Middle frontal gyrus (tissue), 1 donor: ENCODE measurements at regions not wholly inside any gene's neighbourhood (a gene's known extent, or its start where the extent isn't known, plus 50 kb on each side); places are given as distances from the start of the nearest gene placed in this dataset.

Experiments used
- DNase-seq: peaks from one replicate; pipeline ENCODE4 v3.0.0-alpha.2; 2015; ENCODE audit warnings: low spot score; ENCODE audit errors: extremely low spot score

DNA sequence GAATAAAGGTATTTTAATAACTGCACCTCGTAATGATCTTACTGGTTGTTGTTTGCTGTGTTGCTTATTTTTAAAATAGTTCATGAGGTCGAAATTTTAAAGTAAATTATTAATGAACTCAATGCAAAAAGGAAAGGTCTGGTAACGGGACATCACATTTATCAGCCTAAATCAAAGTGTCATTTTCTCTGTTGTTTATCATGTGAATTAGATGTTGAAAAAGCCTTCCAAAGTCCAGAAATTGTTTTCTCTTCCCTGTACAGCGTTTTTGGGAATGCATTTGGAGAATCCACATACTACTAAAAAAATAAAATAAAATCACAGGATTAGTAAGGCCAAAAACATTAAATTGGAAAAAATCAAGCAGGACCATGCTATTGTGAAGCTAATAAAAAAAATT lies 339.2 kb upstream of the NECTIN3 start:
- no peak for DNase-seq

DNA sequence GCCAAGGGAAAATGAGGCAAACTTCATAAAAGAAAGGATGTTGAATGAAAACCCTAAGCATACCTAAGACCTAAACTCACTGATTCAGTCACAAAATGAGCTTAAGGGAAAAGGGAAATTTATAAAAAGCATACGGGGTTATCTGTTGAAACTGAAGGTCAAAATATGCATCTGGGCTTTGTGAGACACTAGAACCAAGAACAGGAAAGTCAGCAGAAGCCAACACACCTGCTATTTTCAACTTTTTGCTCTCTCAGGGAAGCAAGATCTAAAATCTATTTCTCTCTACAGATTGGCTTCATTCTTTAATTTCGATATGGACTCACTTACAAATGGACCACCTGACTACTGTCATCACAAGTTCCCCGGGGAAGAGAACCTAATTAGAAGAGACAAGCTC lies 338.6 kb upstream of the NECTIN3 start:
- DNase-seq: no peak

DNA sequence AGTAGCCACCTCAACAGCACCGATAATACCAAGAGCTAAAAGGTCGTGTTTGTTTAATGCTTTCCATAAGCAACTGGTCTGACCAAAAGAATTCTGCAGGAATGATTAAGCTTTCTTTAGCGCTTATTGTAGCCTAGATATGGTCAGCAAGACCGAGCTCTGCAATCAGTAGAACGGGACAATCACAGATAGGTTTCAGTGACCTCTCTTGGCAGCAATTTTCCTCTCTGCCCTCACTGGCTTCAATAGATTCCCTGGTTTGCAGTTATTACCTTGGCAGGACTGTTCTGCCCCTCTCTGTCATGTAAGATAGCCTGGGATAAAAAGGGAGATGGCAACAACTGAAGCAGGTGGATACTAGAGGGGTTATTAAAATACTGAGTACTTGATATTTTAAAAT lies 337.1 kb upstream of the NECTIN3 start:
- no peak for DNase-seq

DNA sequence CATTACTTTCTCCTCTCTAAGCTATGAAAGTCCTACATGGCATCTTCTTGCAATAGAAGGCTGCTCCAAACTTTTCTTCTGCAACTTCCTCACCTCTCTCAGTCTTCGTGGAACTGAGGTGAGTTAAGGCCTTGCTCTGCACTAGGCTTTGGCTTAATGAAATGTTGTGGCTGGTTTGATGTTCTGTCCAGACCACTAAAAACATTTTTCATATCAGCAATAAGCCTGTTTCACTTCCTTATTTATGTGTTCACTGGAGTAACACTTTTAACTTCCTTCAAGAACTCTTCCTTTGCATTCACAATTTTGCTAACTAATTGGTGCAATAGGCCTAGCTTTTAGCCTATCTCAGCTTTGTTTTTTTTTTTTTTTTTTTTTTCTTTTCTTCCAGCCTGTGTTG lies 335.3 kb upstream of the NECTIN3 start:
- no peak for DNase-seq

DNA sequence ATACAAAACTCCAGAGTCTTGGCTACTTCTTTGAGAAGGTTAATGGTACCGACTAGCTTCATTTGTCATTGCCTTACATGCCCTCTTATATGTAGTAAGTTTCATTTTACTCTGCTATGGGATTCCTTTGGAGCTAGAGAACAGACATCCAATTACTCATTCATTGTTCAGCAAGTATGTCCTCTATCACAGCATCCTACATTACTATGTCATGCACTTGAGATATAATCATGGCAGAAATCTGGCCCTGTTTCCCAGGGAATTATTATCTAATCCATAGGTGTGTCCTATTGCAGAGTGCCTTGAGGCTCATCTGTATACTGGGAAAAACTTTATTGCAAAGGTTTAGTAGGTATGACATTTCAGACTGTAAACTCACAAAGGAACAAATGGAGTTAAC lies 333.1 kb upstream of the NECTIN3 start:
- DNase-seq: no peak

DNA sequence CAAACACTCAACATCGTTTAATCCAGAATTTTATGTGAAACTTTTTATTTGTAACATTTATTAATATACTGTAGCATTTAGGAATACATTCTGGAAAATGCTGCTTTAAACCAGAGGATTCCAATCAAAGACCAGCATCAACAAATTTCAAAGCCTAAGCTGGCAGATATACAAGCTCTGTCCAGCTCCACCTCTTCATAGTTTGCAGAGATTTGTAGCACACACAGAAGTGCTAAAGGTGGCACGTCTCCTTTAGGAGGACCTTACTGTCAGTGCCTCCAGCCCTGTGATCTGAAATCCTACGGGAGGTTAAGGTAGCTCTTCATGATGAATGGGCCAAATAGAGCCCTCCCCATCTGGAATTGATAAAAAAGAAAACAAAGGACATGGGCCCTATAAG lies 329.7 kb upstream of the NECTIN3 start:
- no peak for DNase-seq

DNA sequence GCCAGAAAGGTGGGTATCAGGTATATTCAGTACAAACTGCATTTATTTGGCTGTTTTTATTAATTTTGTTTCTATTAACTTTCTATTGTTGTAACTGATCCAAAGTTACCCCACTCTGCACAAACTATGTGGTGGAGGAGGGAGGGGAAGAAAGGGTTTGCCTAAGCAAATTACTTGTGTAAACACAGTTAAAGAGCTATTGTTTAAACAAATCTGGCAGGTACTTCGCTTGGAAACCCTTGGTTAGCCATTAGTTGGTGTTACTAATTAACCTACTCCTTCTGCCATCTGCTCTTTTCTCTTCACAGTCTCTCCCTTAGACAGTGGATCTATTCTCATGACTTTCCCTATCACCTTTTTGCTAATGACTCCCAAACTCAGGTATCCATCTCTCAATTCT lies 328.4 kb upstream of the NECTIN3 start:
- DNase-seq: no peak

DNA sequence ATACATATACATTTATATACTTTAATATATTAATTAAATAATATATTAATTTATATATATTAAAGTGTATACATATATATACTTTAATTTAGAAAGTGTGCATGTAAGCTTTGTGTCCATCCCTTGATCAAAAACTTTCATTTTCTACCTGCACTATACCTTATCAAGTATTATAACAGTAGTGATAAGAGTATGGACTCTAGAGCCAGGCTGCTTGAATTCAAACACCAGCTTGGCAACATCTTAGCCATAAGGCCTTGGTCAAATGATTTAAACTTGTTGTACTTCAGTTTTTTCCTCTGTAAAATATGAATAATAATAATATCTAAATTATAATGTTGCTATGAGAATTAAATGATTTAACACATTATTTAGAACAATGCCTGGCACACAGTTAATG lies 327.6 kb upstream of the NECTIN3 start:
- DNase-seq: no peak

DNA sequence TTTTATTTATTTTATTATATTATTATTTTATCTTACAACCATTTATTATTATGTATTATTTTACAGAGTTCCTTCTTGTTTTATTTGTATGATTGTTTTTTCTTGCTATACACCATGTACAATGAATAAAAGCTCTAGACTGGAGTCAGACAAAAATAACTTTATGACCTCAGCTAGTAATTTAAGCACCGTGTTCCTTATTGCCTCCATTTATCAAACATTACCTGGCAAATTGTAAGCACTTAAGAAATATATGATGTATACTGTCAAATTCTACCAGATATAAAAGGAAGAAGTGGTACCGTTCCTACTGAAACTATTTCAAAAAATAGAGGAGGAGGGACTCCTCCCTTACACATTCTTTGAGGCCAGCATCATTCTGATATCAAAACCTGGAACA lies 326.9 kb upstream of the NECTIN3 start:
- no peak for DNase-seq

DNA sequence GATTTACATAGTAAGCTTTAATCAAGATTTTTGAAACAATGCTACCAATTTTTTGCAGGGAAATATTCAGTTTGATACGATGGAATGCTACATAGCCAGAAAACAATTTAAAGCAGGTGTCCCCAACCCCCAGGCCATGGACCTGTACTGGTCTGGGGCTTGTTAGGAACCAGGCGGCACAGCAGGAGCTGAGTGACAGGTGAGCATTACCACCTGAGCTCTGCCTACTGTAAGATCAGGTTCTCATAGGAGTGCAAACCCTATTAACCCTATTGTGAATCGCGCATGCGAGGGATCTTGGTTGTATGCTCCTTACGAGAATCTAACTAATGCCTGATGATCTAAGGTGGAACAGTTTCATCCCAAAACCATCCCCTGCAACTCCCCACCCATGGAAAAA lies 322.6 kb upstream of the NECTIN3 start:
- no peak for DNase-seq

DNA sequence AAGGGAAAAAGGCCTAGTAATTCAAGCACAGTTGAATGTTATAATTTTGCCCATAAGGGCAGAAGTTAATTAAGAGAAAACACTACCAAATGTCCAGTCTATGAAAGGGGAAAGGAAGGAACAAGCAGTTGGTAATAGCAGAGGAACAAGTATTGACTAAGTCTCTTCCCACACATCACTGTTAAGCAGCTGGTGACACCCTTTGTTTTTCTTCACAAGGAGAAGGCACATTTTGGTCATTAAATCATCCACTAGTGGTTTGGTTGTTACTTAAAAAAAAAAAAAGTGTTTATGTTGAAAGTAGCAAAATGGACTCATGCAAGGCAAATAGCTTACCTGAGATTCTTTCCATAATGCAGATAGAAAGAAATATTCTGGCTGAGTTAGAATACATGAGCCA lies 321.4 kb upstream of the NECTIN3 start:
- DNase-seq: no peak

DNA sequence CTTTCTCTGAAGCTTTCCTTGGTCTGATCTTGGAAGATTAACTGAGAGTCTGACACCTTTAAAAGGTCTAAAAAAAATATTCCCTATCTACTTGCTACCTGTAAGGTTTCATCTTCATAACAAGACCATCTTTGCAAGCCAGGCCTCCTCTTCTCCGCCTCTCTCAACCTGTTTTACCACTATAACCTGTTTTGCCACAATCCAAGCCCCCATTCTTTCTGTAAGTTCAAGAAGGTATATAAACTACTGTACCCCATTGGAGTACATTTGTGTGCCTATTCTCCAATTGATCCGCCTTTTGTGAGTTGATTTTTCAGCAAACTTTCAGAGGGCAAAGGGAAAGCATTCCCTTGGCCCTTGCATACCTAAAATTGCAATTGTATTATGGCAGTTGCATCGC lies 319.3 kb upstream of the NECTIN3 start:
- no peak for DNase-seq

DNA sequence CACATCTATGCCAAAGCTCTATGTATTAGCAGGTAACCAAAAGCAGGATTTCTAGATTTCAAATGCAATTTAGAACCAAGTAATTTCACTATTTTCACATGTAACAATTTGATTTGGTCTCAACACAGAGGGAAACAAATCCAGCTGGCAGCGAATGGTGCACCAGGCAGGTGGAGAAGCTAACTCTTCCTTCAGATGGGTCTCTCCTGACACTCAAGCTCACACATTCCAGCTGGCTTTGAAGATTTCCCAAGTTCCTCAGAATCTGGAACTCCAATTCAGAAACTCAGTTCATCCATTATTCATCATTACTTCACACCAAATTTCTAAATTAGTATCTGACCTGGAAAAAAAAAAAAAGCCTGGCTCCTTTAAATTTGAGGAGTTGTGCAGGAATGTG lies 318.1 kb upstream of the NECTIN3 start:
- no peak for DNase-seq

DNA sequence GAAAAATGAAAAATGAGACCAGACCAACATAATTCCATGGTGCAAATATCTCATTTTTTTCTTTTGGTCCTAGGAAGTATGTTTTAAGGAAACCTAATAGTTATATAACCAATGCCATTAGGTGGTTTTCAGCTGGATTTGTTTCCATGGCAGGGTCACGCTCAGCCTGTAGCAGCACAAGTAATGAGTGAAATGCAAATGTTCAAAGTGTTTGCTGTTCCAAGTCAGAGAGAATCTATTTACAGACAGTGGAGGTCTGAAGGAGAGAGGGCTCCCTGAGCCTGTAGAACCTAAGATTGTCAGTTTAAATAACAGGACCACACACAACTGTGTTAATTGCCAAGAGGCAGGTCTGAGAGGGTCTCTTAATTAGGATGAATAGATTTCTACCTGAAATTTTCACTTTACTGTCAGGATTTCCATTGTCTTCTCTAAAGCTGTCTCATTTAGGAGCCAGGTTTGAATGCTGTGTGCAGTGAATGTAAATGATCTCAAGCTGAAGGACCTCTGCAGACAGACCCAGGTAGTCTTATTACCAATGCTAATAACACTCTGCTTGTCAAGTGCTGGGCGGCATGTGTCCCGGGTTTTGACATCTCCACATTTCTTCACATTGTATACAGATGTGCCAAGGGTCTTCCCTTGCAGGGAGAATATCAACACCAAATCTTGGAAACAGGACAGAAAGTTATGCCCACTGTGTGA lies 317.3 kb upstream of the NECTIN3 start:
- peak; percentile 5 for DNase-seq

DNA sequence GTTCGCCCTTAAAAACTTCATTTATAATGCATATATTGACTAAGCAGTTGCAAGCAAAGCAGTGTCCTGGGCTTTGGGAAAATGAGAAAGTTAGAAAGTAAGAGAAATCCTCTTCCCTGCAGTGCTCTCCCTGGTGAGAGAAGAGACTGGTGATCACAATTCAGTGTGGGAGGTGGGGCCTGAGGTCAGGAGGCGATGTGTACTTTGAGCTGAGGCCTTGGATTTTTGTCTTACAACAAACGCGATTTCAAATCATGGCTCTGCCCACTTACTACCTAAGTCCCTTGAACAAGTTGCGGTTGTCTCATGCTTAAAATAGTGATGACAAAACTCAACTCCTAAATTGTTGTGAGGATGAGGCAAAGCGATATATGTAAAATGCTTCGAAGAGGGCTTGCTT lies 316.3 kb upstream of the NECTIN3 start:
- no peak for DNase-seq

DNA sequence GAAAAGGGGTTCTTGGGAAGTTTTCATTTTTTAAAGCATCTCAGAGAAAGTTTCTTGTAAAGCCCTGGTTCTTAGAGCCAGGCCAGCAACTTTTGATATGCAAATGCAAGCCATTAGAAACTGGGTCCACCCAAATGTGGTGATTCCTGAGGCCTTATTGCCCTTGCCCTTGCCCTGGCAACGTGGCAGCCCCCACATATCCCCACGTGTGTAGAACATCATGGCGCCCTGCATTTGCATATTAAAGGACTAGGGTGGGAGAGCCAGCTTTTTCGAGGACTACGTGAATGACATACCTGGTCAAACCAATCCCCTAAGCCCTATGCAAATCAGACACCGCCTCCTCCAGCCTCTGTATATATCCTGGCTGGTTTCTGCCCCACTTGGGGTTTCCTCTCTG lies 314.9 kb upstream of the NECTIN3 start:
- no peak for DNase-seq

DNA sequence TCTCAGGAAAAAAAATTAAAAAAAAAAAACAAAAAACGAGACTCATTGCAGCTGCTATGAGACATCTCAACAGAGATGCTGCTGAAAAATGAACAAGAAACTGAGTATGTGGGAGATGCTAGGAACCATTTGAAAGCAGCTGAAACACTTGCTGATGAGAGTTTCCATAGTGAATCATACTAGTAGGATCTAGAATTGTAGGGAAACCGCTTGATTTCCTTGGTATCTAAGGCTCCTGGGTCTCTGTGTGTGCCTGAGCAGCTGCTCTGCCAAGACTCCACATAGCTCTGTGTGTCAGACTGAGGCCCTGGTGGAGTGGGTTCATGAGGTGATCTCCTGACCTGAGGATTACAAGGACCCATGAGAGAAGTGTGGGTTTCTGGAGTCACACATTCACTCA lies 313.4 kb upstream of the NECTIN3 start:
- DNase-seq: no peak

DNA sequence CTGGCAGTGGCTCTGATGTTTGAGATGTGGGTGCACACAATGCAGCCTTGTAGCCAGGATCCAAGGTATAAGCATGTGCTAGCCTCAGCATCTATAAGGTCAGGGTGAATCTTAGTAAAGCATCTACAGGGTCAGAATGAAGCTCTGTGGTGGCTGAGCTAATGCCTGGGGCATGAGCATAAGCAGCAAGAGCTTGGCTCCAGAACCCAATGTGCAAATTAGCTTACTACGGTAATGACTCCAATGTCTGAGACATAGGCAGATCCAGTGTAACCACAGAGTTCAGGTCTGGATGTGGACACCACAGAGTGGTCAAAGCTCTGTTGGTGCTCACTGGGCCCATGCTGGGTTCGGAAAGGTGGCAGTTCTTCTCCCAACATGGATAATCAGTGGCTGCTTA lies 304.5 kb upstream of the NECTIN3 start:
- no peak for DNase-seq

DNA sequence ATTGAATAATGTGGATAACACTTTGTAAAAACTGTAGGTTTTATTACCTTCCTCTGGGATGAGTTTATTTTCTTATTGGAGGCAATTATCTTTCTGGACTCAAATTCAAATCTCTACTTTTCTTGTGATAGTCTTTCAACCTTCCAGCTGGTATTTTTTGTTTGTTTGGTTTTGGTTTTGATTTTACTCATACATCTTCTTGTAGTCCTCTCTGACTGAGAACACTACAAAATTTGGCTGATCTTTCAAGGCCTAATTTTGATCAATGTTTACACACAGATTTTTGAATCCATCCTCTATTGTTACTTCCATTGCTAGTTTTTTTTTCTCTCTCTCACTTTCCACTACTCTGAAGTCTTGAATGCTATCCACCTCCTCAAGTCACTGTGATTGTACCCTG lies 303.8 kb upstream of the NECTIN3 start:
- no peak for DNase-seq

DNA sequence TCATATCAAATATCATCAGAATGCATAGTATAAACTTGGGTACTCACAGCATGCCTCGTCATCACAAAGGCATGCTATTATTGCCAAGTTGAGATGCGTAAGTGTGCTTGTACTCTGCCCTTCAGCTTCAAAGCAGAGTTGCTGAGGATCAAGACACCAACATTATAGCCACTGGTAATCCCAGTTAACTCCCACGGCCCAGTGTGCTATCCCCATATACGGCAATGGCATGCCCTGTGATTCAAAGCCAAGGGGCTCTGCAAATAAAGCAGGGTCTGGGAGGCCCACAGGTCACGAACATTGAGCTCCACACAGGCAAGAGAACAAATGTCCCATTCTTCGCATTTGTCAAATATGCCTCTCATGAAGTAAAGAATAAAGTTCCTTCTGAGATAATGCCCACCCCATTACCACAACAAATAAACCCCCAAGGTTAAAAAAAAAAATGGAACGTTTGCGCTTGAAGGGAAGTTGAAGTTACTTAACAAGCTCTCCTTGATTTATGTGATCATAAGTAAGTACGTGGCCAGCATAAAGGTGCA lies 298.1 kb upstream of the NECTIN3 start:
- DNase-seq: no peak

DNA sequence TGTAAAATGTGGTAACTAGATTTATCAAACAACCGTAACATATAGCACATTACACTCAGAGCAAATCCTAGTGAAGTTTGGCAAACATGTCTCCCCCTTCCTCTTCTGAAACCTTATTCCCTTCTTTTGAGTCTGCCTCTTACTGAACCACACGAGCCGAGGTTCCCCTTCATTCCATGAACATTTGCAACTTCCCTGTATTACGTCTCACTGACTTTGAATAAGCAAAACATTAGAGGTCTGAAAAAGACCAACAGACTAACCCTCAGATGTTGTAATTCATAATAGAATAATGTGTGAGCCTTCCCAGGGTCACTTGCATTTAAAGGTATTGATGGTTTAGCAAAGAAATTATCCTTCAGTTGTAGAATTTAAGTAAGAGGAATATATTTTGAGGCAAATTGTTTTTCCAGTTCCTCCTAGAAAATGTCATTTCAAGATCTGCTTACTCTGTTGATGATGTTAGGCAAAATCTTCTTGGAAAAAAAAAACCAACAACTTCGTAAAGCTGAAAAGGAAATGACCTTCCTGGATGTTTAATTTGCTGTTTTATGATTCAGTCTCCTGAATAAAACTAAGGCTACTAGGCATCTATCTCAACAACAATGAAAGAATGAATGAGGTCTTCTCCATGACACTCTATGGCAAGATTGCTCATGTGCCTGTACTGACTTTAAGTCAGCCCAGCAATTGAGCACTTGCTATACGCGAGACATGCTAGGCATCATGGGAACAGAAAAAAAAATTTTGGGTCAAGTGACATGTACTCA lies 296.9 kb upstream of the NECTIN3 start:
- DNase-seq: no peak

DNA sequence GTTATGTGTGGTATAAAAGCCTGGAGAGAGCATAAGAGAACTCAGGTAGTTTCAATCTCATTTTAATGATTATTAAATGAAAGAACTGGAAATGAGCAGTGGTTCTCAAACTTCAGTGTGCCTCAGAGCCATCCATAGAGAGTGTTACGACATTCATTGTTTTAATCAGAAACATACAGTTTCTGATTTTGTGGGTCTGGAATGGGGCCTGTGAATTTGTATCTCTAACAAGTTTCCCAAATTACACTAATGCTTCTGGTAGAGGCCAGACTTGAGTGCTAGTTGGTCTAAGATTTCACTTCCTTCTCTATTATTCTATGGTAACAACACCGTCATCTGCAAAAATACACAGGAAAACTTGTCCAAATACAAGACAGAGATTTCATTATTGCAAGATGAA lies 292.0 kb upstream of the NECTIN3 start:
- DNase-seq: no peak

DNA sequence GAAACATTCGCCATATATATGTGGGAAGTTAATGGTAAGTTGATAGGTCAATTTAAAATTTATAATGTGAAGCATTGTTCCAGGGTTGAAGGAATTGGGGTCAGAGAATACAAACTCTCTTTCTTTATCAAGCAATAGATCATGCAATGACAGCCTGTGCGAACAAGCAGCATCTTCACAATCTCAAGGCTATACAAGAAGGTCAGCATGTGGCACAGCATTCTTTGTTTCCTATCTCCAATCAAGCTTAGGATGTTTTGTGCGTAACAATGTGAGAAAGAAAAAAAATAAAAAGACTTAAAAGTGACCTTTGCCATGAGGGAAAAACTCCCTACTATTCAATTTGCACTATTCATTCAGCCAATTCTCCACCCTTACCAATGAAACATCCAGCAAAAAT lies 288.1 kb upstream of the NECTIN3 start:
- DNase-seq: no peak
